Fibroblast of lung (primary cell): ENCODE measurements at regions not wholly inside any gene's neighbourhood (a gene's known extent, or its start where the extent isn't known, plus 50 kb on each side); places are given as distances from the start of the nearest gene placed in this dataset.

ENCODE experiments used
- DNase-seq, 2 donors: peaks; one replicate each; pipeline versions ENCODE4 v3.0.0 to v3.0.0-alpha.2; 2010; ENCODE audit warnings: low read depth in 2 of 2
- H2AFZ ChIP-seq: 2 replicates; pipeline ENCODE4 v1.5.1; 2012; ENCODE audit warnings: low read length, control low read depth, inconsistent platforms
- H3K27ac ChIP-seq: 2 replicates; pipeline ENCODE4 v1.5.1; 2011; ENCODE audit warnings: low read length, control low read depth; ENCODE audit not compliant: insufficient read depth
- H3K27me3 ChIP-seq: 2 replicates; pipeline ENCODE4 v1.5.1; 2011; ENCODE audit warnings: mild to moderate bottlenecking, low read length; ENCODE audit not compliant: control insufficient read depth, insufficient read depth
- H3K36me3 ChIP-seq: 2 replicates; pipeline ENCODE4 v1.5.1; 2011; ENCODE audit warnings: low read length; ENCODE audit not compliant: control insufficient read depth, insufficient read depth
- H3K4me1 ChIP-seq: 2 replicates; pipeline ENCODE4 v1.5.1; 2011; ENCODE audit warnings: low read length; ENCODE audit not compliant: control insufficient read depth, insufficient read depth; ENCODE audit errors: extremely low read depth
- H3K4me2 ChIP-seq: 2 replicates; pipeline ENCODE4 v1.5.1; 2011; ENCODE audit warnings: low read length, control low read depth; ENCODE audit not compliant: insufficient read depth; ENCODE audit errors: extremely low read depth
- H3K4me3 ChIP-seq, 4 experiments: fragments of 200-600 bp in 1 of 4; sonication (generic) in 1 of 4; replicated peaks in 1 of 4; 2 replicates each; pipeline ENCODE4 v1.5.1; 2011 to 2016; ENCODE audit warnings: low read length in 4 of 4, low read depth in 3 of 4, mild to moderate bottlenecking in 3 of 4, control low read depth in 2 of 4, inconsistent platforms in 1 of 4, mixed read lengths in 1 of 4; ENCODE audit not compliant: insufficient read depth in 1 of 4; ENCODE audit errors: control extremely low read depth in 1 of 4
- H3K79me2 ChIP-seq: 2 replicates; pipeline ENCODE4 v1.5.1; 2012; ENCODE audit warnings: mild to moderate bottlenecking, low read length, inconsistent platforms; ENCODE audit not compliant: control insufficient read depth, insufficient read depth
- H3K9ac ChIP-seq: 2 replicates; pipeline ENCODE4 v1.5.1; 2011; ENCODE audit warnings: mild to moderate bottlenecking, low read length, control low read depth; ENCODE audit not compliant: insufficient read depth
- H3K9me3 ChIP-seq: 2 replicates; pipeline ENCODE4 v1.5.1; 2012; ENCODE audit warnings: low read depth, low read length; ENCODE audit not compliant: control insufficient read depth, insufficient read depth
- H4K20me1 ChIP-seq: 2 replicates; pipeline ENCODE4 v1.5.1; 2011; ENCODE audit warnings: low read length; ENCODE audit not compliant: control insufficient read depth, insufficient read depth; ENCODE audit errors: extremely low read depth
- CTCF ChIP-seq, 2 donors: IDR thresholded peaks in 1 of 2; conservative IDR thresholded peaks in 1 of 2; 1 replicate in 1 of 2; 2 replicates in 1 of 2; pipeline ENCODE4 v1.5.1; 2011 to 2012; ENCODE audit warnings: low read length in 2 of 2, control low read depth in 1 of 2, inconsistent platforms in 1 of 2, low read depth in 1 of 2, mild to moderate bottlenecking in 1 of 2
- EZH2 ChIP-seq: IDR thresholded peaks from 2 replicates; pipeline ENCODE4 v1.5.1; 2012; ENCODE audit warnings: low read length, control low read depth, mild to moderate bottlenecking; ENCODE audit errors: missing control alignments

GRCh38 chr1:93808871-93809270 lies 70.1 kb downstream of the DNTTIP2 start:
- Histone ChIP-seq H3K4me1 (peaks cover 15% of the 10 kb centered on the region), H3K4me2 (no peak overlapping the region), H3K9me3 (no peaks in the 10 kb centered on the region), H3K79me2 (no peaks in the 10 kb centered on the region), H4K20me1 (no peaks in the 10 kb centered on the region), H3K9ac (no peak overlapping the region), H3K27me3 (no peaks in the 10 kb centered on the region), H2AFZ (no peak overlapping the region), H3K27ac (no peak overlapping the region), H3K36me3 (no peaks in the 10 kb centered on the region), H3K4me3 (no peak overlapping the region)
- no peak for TF ChIP-seq EZH2
- no peak for DNase-seq

- Histone ChIP-seq H3K4me1 (peaks cover 10% of the 10 kb centered on the region), H3K4me2 (no peak overlapping the region), H3K9me3 (no peaks in the 10 kb centered on the region), H3K4me3 (no peak overlapping the region), H3K36me3 (no peaks in the 10 kb centered on the region), H3K27me3 (no peaks in the 10 kb centered on the region), H2AFZ (no peak overlapping the region), H3K27ac (no peak overlapping the region), H4K20me1 (no peaks in the 10 kb centered on the region), H3K79me2 (no peaks in the 10 kb centered on the region), H3K9ac (no peak overlapping the region)
- peak in 1 of 2 donors; percentile 78 for DNase-seq
- TF ChIP-seq CTCF (conservative IDR thresholded peaks at IDR 0.05 in 1 of 2, IDR thresholded peaks at IDR 0.05 in 1 of 2; ENCODE audit: low read depth in 1 of 2, low read length in 2 of 2) (no peak), EZH2 (no peak)
Measured at GRCh38 chr1:93807311-93807930, 71.6 kb downstream of the DNTTIP2 start.

- H3K79me2 ChIP-seq, result no peaks in the 10 kb centered on the region
- H3K36me3 ChIP-seq, result no peaks in the 10 kb centered on the region
- no peaks in the 10 kb centered on the region for H4K20me1 ChIP-seq
- peak overlapping the region; percentile 53 for H3K27ac ChIP-seq
- peak overlapping the region in 2 of 4 experiments; percentile 11 to 18 for H3K4me3 ChIP-seq
- DNase-seq, result peak; percentile 50 to 56
- H3K4me1 ChIP-seq, result peaks cover 9% of the 10 kb centered on the region
- no peak overlapping the region for H2AFZ ChIP-seq
- H3K9me3 ChIP-seq, result no peaks in the 10 kb centered on the region
- H3K9ac ChIP-seq, result no peak overlapping the region
- no peaks in the 10 kb centered on the region for H3K27me3 ChIP-seq
- H3K4me2 ChIP-seq, result peak overlapping the region; percentile 60
- TF ChIP-seq EZH2, result no peak
- TF ChIP-seq CTCF (conservative IDR thresholded peaks at IDR 0.05 in 1 of 2, IDR thresholded peaks at IDR 0.05 in 1 of 2; ENCODE audit: low read depth in 1 of 2, low read length in 2 of 2), result no peak
Measured at GRCh38 chr1:93805027-93805610, 73.9 kb downstream of the DNTTIP2 start.
